Chondrocyte (in vitro differentiated cells): ENCODE measurements at regions not wholly inside any gene's neighbourhood (a gene's known extent, or its start where the extent isn't known, plus 50 kb on each side); places are given as distances from the start of the nearest gene placed in this dataset.
"Not testable (repeated sequence)": the region's sequence is repeated elsewhere in the genome, so short reads cannot be mapped to it uniquely, and the experiment has no call there.

Experiments
- DNase-seq: peaks from one replicate; pipeline ENCODE4 v3.0.0; 2021; ENCODE audit warnings: mixed read lengths, low spot score
- H3K27ac Mint-ChIP-seq: one replicate; pipeline ENCODE4 v1.8.0; 2021; ENCODE audit warnings: mild to moderate bottlenecking, moderate library complexity, mixed read lengths; ENCODE audit not compliant: unreplicated experiment
- H3K27me3 Mint-ChIP-seq: 2 replicates; pipeline ENCODE4 v1.8.0; 2021; ENCODE audit warnings: low read depth, mixed read lengths
- H3K36me3 Mint-ChIP-seq: 2 replicates; pipeline ENCODE4 v1.8.0; 2021; ENCODE audit warnings: low read depth, mixed read lengths
- H3K4me1 Mint-ChIP-seq: 2 replicates; pipeline ENCODE4 v1.8.0; 2021; ENCODE audit warnings: low read depth, mild to moderate bottlenecking, mixed read lengths
- H3K4me3 Mint-ChIP-seq: one replicate; pipeline ENCODE4 v1.8.0; 2021; ENCODE audit warnings: mild to moderate bottlenecking, moderate library complexity, mixed read lengths; ENCODE audit not compliant: unreplicated experiment
- H3K9me3 Mint-ChIP-seq: 2 replicates; pipeline ENCODE4 v1.8.0; 2021; ENCODE audit warnings: low read depth, mixed read lengths
- TF ChIP-seq, protein P1 (sequence below): fragments of 200-600 bp; sonication (generic); IDR thresholded peaks from 2 replicates; pipeline ENCODE4 v1.5.0; 2021; ENCODE audit warnings: antibody characterized with exemption, mild to moderate bottlenecking, moderate library complexity

DNA sequence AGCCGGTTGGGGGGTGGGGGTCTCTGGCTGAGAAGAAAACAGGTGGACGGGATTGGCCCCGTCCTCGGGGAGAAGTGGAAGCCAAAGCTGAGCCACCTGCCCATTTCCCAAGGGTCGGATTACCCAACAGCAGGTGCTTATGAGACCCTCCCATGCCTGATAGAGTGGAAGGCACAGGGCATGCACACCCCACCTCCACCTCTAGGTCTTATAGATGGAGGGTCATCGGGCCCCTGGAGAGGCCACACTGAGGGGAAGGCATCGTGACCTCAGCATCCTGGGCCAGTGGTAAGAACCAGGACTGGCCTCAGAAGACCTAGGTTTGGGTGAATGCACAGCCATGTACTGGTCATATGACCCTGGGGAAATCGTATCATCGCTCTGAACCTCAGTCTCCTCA is 85.9 kb downstream of the BUD13 start:
- no peak for DNase-seq
- Mint-ChIP-seq H3K4me3 (no peak overlapping the region), H3K27ac (peak overlapping the region; percentile 36), H3K27me3 (peaks cover 20% of the 10 kb centered on the region), H3K9me3 (peaks cover 13% of the 10 kb centered on the region), H3K4me1 (no peaks in the 10 kb centered on the region), H3K36me3 (no peaks in the 10 kb centered on the region)
- TF ChIP-seq, protein P1, sequence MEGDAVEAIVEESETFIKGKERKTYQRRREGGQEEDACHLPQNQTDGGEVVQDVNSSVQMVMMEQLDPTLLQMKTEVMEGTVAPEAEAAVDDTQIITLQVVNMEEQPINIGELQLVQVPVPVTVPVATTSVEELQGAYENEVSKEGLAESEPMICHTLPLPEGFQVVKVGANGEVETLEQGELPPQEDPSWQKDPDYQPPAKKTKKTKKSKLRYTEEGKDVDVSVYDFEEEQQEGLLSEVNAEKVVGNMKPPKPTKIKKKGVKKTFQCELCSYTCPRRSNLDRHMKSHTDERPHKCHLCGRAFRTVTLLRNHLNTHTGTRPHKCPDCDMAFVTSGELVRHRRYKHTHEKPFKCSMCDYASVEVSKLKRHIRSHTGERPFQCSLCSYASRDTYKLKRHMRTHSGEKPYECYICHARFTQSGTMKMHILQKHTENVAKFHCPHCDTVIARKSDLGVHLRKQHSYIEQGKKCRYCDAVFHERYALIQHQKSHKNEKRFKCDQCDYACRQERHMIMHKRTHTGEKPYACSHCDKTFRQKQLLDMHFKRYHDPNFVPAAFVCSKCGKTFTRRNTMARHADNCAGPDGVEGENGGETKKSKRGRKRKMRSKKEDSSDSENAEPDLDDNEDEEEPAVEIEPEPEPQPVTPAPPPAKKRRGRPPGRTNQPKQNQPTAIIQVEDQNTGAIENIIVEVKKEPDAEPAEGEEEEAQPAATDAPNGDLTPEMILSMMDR, result no peak

DNA sequence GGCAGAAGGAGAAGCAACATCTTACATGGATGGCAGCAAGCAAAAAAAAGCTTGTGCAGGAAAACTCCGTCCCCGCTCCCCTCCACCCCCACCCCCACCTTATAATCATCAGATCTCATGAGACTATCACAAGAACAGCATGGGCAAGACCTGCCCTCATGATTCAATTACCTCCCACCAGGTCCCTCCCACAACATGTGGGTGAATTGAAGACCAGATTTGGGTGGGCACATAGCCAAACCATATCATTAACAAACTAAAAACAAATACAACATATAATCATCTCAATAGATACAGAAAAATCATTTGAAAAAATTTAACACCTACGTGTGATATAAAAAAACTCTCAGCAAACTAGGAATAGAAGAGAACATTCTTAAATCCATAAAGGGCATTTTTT is 88.8 kb downstream of the BUD13 start:
- TF ChIP-seq, protein P1, result no peak

DNA sequence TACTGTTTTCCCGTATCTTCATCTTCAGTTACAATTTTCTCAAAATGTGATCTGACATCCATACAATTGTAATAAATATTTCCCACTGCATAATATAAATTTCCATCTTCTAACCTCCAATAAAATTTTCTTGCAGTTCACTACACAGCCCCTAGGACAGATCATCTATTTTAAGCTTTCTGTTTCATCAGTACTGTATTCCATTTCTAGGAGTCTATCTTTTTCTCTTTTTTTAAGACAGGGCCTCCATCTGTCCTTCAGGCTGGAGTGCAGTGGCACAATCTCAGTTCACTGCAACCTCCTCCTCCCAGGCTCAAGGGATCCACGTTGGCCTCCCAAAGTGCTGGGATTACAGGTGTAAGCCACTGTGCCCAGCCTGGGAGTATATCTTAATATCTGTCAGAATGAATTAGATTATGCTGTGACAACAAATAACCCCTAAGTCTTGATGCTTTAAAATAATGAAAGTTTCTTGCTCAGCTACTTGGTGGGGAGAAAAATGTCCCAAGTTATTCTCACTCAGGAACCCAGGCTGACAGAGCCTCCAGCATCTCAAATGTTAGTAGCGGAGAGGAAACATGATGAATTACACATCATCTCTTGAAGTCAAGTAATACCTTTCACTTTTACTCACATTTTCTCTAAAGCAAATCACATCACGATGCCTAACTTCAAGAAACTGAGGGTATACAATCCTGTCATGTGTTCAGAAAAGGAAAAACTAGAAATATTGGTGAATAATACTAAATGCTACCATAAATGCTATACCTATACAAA is 92.2 kb downstream of the BUD13 start:
- TF ChIP-seq, protein P1, result peak; percentile 1
- Mint-ChIP-seq H3K27ac (no peak overlapping the region), H3K36me3 (peaks cover 4% of the 10 kb centered on the region), H3K27me3 (peaks cover 22% of the 10 kb centered on the region), H3K4me3 (no peak overlapping the region), H3K9me3 (peaks cover 36% of the 10 kb centered on the region), H3K4me1 (no peaks in the 10 kb centered on the region)
- no peak for DNase-seq

More for the DNA sequence above, 88.8 kb downstream of the BUD13 start:
- H3K4me1 Mint-ChIP-seq, result no peaks in the 10 kb centered on the region
- H3K36me3 Mint-ChIP-seq, result no peaks in the 10 kb centered on the region
- H3K27ac Mint-ChIP-seq, result no peak overlapping the region
- H3K27me3 Mint-ChIP-seq, result peaks cover 20% of the 10 kb centered on the region
- H3K4me3 Mint-ChIP-seq, result no peak overlapping the region
- DNase-seq, result no peak
- H3K9me3 Mint-ChIP-seq, result peaks cover 13% of the 10 kb centered on the region

DNA sequence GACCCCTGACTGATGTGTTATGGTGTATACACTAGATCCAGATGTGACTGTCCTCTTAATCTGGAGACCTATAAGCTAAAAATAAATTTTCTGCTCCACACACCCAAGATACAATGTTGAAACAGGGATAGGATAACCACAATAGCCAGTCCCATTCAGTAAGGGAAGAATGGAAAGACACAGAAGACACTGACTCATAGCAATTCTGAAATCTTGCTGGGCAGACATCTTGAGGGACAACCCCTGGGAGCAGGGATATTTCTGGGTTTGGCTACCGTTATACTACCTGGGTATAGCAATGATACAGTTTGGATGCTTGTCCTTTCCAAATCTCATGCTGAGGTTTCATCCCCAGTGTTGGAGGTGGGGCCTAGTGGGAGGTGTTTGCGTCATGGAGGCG is 93.9 kb downstream of the BUD13 start:
- peaks cover 23% of the 10 kb centered on the region for H3K27me3 Mint-ChIP-seq
- peaks cover 43% of the 10 kb centered on the region for H3K9me3 Mint-ChIP-seq
- no peaks in the 10 kb centered on the region for H3K4me1 Mint-ChIP-seq
- H3K36me3 Mint-ChIP-seq, result peaks cover 4% of the 10 kb centered on the region
- H3K4me3 Mint-ChIP-seq, result no peak overlapping the region
- TF ChIP-seq, protein P1, result no peak
- DNase-seq, result no peak
- H3K27ac Mint-ChIP-seq, result no peak overlapping the region

DNA sequence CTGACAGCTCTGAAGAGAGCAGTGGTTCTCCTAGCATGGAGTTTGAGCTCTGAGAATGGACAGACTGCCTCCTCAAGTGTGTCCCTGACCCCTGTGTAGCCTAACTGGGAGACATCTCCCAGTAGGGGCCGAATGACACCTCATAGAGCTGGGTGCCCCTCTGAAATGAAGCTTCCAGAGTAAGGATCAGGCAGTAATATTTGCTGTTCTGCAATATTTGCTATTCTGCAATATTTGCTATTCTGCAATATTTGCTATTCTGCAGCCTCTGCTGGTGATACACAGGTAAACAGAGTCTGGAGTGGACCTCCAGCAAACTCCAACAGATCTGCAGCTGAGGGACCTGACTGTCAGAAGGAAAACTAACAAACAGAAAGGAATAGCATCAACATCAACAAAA is 105.5 kb downstream of the BUD13 start:
- peaks cover 39% of the 10 kb centered on the region for H3K27me3 Mint-ChIP-seq
- not testable (repeated sequence) for H3K27ac Mint-ChIP-seq, H3K4me3 Mint-ChIP-seq, DNase-seq, H3K4me1 Mint-ChIP-seq, H3K36me3 Mint-ChIP-seq
- peaks cover 36% of the 10 kb centered on the region for H3K9me3 Mint-ChIP-seq

DNA sequence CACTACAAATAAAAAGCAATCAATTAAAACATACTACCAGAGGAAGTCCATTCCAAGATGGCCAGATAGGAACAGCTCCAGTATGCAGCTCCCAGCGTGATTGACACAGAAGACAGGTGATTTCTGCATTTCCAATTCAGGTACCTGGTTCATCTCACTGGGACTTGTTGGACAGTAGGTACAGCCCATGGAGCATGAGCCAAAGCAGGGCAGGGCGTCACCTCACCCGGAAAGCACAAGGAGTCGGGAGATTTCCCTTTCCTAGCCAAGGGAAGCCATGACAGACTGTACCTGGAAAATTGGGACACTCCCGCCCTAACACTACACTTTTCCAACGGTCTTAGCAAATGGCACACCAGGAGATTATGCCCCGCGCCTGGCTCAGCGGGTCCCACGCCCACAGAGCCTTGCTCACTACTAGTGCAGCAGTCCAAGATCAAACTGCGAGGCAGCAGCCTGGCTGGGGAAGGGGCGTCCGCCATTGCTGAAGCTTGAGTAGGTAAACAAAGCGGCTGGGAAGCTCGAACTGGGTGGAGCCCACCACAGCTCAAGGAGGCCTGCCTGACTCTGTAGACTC is 106.0 kb downstream of the BUD13 start:
- H3K27ac Mint-ChIP-seq, DNase-seq, H3K4me1 Mint-ChIP-seq, H3K36me3 Mint-ChIP-seq, H3K4me3 Mint-ChIP-seq: not testable (repeated sequence)
- H3K27me3 Mint-ChIP-seq, result peaks cover 44% of the 10 kb centered on the region
- peaks cover 36% of the 10 kb centered on the region for H3K9me3 Mint-ChIP-seq
